ENCODE measurements at regions not wholly inside any gene's neighbourhood (a gene's known extent, or its start where the extent isn't known, plus 50 kb on each side); places are given as distances from the start of the nearest gene placed in this dataset.

GRCh38 chr6:91464201-91464600 is 877.3 kb upstream of the MAP3K7 start:
- DNase-seq (ENCODE audit: low spot score), result no peak
- in situ Hi-C loops (cut with HindIII; ENCODE audit: low sequenced_read_pairs), result no loop called here

GRCh38 chr6:91462241-91462640 is 875.4 kb upstream of the MAP3K7 start:
- no peak for DNase-seq (ENCODE audit: low spot score)
- in situ Hi-C loops (cut with HindIII; ENCODE audit: low sequenced_read_pairs), result no loop called here

- in situ Hi-C loops (cut with HindIII; ENCODE audit: low sequenced_read_pairs), result no loop called here
- no peak for DNase-seq (ENCODE audit: low spot score)
Observed at GRCh38 chr6:91453224-91453878, 866.5 kb upstream of the MAP3K7 start.

- in situ Hi-C loops (cut with HindIII; ENCODE audit: low sequenced_read_pairs), result no loop called here
- DNase-seq (ENCODE audit: low spot score), result no peak
Observed at GRCh38 chr6:91449539-91449938, 862.7 kb upstream of the MAP3K7 start.

GRCh38 chr6:91447530-91448254 is 860.8 kb upstream of the MAP3K7 start:
- DNase-seq (ENCODE audit: low spot score), result no peak

GRCh38 chr6:91447081-91447480 is 860.2 kb upstream of the MAP3K7 start:
- in situ Hi-C loops (cut with HindIII; ENCODE audit: low sequenced_read_pairs), result no loop called here

More at GRCh38 chr6:91447530-91448254, 860.8 kb upstream of the MAP3K7 start:
- in situ Hi-C loops (cut with HindIII; ENCODE audit: low sequenced_read_pairs), result no loop called here

GRCh38 chr6:91443405-91443804 is 856.5 kb upstream of the MAP3K7 start:
- in situ Hi-C loops (cut with HindIII; ENCODE audit: low sequenced_read_pairs), result no loop called here
- DNase-seq (ENCODE audit: low spot score), result no peak

More at GRCh38 chr6:91447081-91447480, 860.2 kb upstream of the MAP3K7 start:
- DNase-seq (ENCODE audit: low spot score), result no peak

GRCh38 chr6:91442342-91442741 is 855.5 kb upstream of the MAP3K7 start:
- in situ Hi-C loops (cut with HindIII; ENCODE audit: low sequenced_read_pairs), result no loop called here

GRCh38 chr6:91438570-91438969 is 851.7 kb upstream of the MAP3K7 start:
- DNase-seq (ENCODE audit: low spot score), result no peak
- in situ Hi-C loops (cut with HindIII; ENCODE audit: low sequenced_read_pairs), result no loop called here

More at GRCh38 chr6:91442342-91442741, 855.5 kb upstream of the MAP3K7 start:
- no peak for DNase-seq (ENCODE audit: low spot score)

- in situ Hi-C loops (cut with HindIII; ENCODE audit: low sequenced_read_pairs), result no loop called here
- no peak for DNase-seq (ENCODE audit: low spot score)
Observed at GRCh38 chr6:91437315-91437729, 850.5 kb upstream of the MAP3K7 start.

GRCh38 chr6:91436448-91436847 is 849.6 kb upstream of the MAP3K7 start:
- no peak for DNase-seq (ENCODE audit: low spot score)
- in situ Hi-C loops (cut with HindIII; ENCODE audit: low sequenced_read_pairs), result no loop called here

- DNase-seq (ENCODE audit: low spot score), result no peak
- in situ Hi-C loops (cut with HindIII; ENCODE audit: low sequenced_read_pairs), result no loop called here
Observed at GRCh38 chr6:91435630-91436029, 848.8 kb upstream of the MAP3K7 start.

GRCh38 chr6:91434576-91434975 is 847.7 kb upstream of the MAP3K7 start:
- no peak for DNase-seq (ENCODE audit: low spot score)
- in situ Hi-C loops (cut with HindIII; ENCODE audit: low sequenced_read_pairs), result no loop called here

GRCh38 chr6:91433660-91434534 is 847.0 kb upstream of the MAP3K7 start:
- DNase-seq (ENCODE audit: low spot score), result no peak
- in situ Hi-C loops (cut with HindIII; ENCODE audit: low sequenced_read_pairs), result no loop called here

- in situ Hi-C loops (cut with HindIII; ENCODE audit: low sequenced_read_pairs), result no loop called here
- DNase-seq (ENCODE audit: low spot score), result no peak
Observed at GRCh38 chr6:91428953-91429560, 842.2 kb upstream of the MAP3K7 start.

GRCh38 chr6:91428296-91428695 is 841.4 kb upstream of the MAP3K7 start:
- in situ Hi-C loops (cut with HindIII; ENCODE audit: low sequenced_read_pairs), result no loop called here

GRCh38 chr6:91420243-91420642 is 833.4 kb upstream of the MAP3K7 start:
- in situ Hi-C loops (cut with HindIII; ENCODE audit: low sequenced_read_pairs), result no loop called here
- DNase-seq (ENCODE audit: low spot score), result no peak

More at GRCh38 chr6:91428296-91428695, 841.4 kb upstream of the MAP3K7 start:
- DNase-seq (ENCODE audit: low spot score), result no peak

GRCh38 chr6:91415031-91415605 is 828.2 kb upstream of the MAP3K7 start:
- no peak for DNase-seq (ENCODE audit: low spot score)
- in situ Hi-C loops (cut with HindIII; ENCODE audit: low sequenced_read_pairs), result no loop called here

- in situ Hi-C loops (cut with HindIII; ENCODE audit: low sequenced_read_pairs), result no loop called here
- DNase-seq (ENCODE audit: low spot score), result no peak
Observed at GRCh38 chr6:91412532-91412931, 825.7 kb upstream of the MAP3K7 start.
